ENCODE measurements at regions not wholly inside any gene's neighbourhood (a gene's known extent, or its start where the extent isn't known, plus 50 kb on each side); places are given as distances from the start of the nearest gene placed in this dataset.

GRCh38 chr16:51592535-51593300 lies 441.6 kb upstream of the SALL1 start:
- TF ChIP-seq, protein P1, sequence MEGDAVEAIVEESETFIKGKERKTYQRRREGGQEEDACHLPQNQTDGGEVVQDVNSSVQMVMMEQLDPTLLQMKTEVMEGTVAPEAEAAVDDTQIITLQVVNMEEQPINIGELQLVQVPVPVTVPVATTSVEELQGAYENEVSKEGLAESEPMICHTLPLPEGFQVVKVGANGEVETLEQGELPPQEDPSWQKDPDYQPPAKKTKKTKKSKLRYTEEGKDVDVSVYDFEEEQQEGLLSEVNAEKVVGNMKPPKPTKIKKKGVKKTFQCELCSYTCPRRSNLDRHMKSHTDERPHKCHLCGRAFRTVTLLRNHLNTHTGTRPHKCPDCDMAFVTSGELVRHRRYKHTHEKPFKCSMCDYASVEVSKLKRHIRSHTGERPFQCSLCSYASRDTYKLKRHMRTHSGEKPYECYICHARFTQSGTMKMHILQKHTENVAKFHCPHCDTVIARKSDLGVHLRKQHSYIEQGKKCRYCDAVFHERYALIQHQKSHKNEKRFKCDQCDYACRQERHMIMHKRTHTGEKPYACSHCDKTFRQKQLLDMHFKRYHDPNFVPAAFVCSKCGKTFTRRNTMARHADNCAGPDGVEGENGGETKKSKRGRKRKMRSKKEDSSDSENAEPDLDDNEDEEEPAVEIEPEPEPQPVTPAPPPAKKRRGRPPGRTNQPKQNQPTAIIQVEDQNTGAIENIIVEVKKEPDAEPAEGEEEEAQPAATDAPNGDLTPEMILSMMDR (conservative IDR thresholded peaks at IDR 0.05; ENCODE audit: low read length) = no peak
- no peak for TF ChIP-seq EZH2phosphoT487 (IDR thresholded peaks at IDR 0.05; ENCODE audit: borderline replicate concordance, low read depth, low read length)

All from OCI-LY7 (cell line).